Heart right ventricle (tissue), 16 donors: ENCODE measurements at regions not wholly inside any gene's neighbourhood (a gene's known extent, or its start where the extent isn't known, plus 50 kb on each side); places are given as distances from the start of the nearest gene placed in this dataset.

Experiments
- ATAC-seq, 8 donors: fragments of 200-7000 bp; cut with Tn5 transposase; one replicate each; pipeline ENCODE4 v1.9.1; 2020; ENCODE audit warnings: mild to moderate bottlenecking in 8 of 8, moderate library complexity in 8 of 8, moderate number of reproducible peaks in 1 of 8
- DNase-seq, 2 donors: peaks; one replicate each; pipeline ENCODE4 v3.0.0-alpha.2; 2020
- H3K27ac ChIP-seq, 10 donors: fragments of 200-600 bp; sonication (generic) in 2 of 10; one replicate each; pipeline versions ENCODE4 v1.5.0 to v1.8.0; 2020 to 2022; ENCODE audit warnings: mild to moderate bottlenecking in 3 of 10
- H3K27me3 ChIP-seq, 7 donors: fragments of 200-600 bp; one replicate each; pipeline ENCODE4 v1.8.0; 2021 to 2022; ENCODE audit warnings: mild to moderate bottlenecking in 2 of 7
- H3K36me3 ChIP-seq, 9 donors: fragments of 200-600 bp; sonication (generic) in 1 of 9; one replicate each; pipeline versions ENCODE4 v1.5.0 to v1.8.0; 2020 to 2022; ENCODE audit warnings: mild to moderate bottlenecking in 2 of 9
- H3K4me1 ChIP-seq, 9 donors: fragments of 200-600 bp; sonication (generic) in 1 of 9; one replicate each; pipeline versions ENCODE4 v1.5.0 to v1.8.0; 2020 to 2022; ENCODE audit warnings: mild to moderate bottlenecking in 4 of 9
- H3K4me3 ChIP-seq, 10 donors: fragments of 200-600 bp; sonication (generic) in 2 of 10; one replicate each; pipeline versions ENCODE4 v1.5.0 to v1.8.0; 2020 to 2022; ENCODE audit warnings: mild to moderate bottlenecking in 7 of 10, moderate library complexity in 2 of 10
- H3K9me3 ChIP-seq, 11 donors: fragments of 200-600 bp in 10 of 11; sonication (generic) in 2 of 11; one replicate each; pipeline versions ENCODE4 v1.5.0 to v1.8.0; 2013 to 2022; ENCODE audit warnings: mild to moderate bottlenecking in 2 of 11, control low read depth in 1 of 11, moderate library complexity in 1 of 11
- CTCF ChIP-seq, 9 donors: fragments of 200-600 bp; sonication (generic) in 2 of 9; IDR thresholded peaks; one replicate each; pipeline versions ENCODE4 v1.5.0 to v1.8.0; 2021 to 2022; ENCODE audit warnings: antibody characterized with exemption in 9 of 9, mild to moderate bottlenecking in 5 of 9, moderate library complexity in 1 of 9
- WGBS, 2 donors: extraction: QIAGEN DNeasy Blood & Tissue Kit; methylation state at CpG; one replicate each; pipeline ENCODE4 v1.1.7; 2013; ENCODE audit warnings: inconsistent platforms in 1 of 2; 5-methylcytosine and 5-hydroxymethylcytosine counted together
- intact Hi-C, 10 donors: fragments of 100-400 bp; cut with DNase I; formaldehyde crosslinking; loops; one replicate each; pipeline versions ENCODE4 v1.11.1 to v1.14.2; 2022
- donor health status: Arrhythmogenic right ventricular cardiomyopathy.
- donor health status: ischemic (EF 13 %, LVEDD 7.1; RV severe dilation, severe dysfunction).
- donor health status: healthy with polysubstance abuse.
- donor health status: DM: no; HTN: yes; CAD: no.
- donor health status: DM: no; HTN: no; CAD: no.
- donor health status: ischemic (EF 25% LVEDD 6.9; RV normal size, moderate dysfunction).
- donor health status: ischemic (EF 25% LVEDD 5.7; RV mildly dilated, moderate dysfunction).
- donor health status: healthy.
- donor health status: DM: yes; HTN: yes; CAD: no.
- donor health status: Ischemic cardiomyopathy.
- donor health status: ischemic (EF 35%, LVEDD 5.7; RV mildly dilated, moderate dysfunction).
- donor health status: nonischemic (EF 11% LVEDD 7.7; RV severe dilation, severe dysfunction).
- donor health status: DM: yes; HTN: yes; CAD: no.
- donor health status: PGD.
- donor health status: ischemic (EF 29% LVEDD 5.4; RV normal size, mild dysfunction).
- donor health status: nonischemic (EF 23%, LVEDD 6.1; RV moderate dilation, normal function).

DNA sequence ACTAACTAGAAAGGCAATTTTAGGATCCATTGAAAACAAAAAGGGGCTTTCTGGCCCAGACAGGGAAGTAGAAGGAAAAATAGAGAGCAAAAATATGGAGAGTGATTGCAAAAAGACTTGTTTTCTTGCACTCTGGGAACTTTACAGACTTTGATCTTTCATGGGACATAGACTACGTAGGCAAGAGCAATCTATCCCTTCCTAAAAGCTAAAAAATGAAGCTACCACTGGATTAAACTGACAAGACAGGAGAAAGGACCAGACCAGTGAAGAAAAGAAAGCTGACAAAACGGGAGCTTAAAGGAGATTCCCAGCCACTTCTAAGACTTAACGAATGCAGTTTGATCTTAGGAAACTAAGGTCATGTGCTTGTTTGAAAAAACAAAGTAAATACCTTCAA is 524.5 kb downstream of the KLF5 start:
- no peak overlapping the region for H3K27ac ChIP-seq
- H3K36me3 ChIP-seq: no peaks in the 10 kb centered on the region
- intact Hi-C loops: no loop called here
- 78 to 82% methylated on average over 3 of the region's 3 CpGs for WGBS, 2 donors
- no peak overlapping the region for H3K4me3 ChIP-seq
- H3K9me3 ChIP-seq: peaks cover 0 to 13% (median 0%) of the 10 kb centered on the region in 11 donors
- no peaks in the 10 kb centered on the region for H3K27me3 ChIP-seq
- ATAC-seq: no peak
- no peak for DNase-seq
- no peaks in the 10 kb centered on the region for H3K4me1 ChIP-seq
- TF ChIP-seq CTCF (IDR thresholded peaks at IDR 0.05): no peak

- intact Hi-C loops: no loop called here
- Histone ChIP-seq H3K27ac (no peak overlapping the region), H3K4me3 (no peak overlapping the region), H3K4me1 (no peaks in the 10 kb centered on the region), H3K36me3 (no peaks in the 10 kb centered on the region), H3K27me3 (no peaks in the 10 kb centered on the region), H3K9me3 (peaks cover 0 to 6% (median 0%) of the 10 kb centered on the region in 11 donors)
- 81 to 90% methylated on average over 3 of the region's 3 CpGs for WGBS, 2 donors
- ATAC-seq (no peak), DNase-seq (no peak)
- TF ChIP-seq CTCF (IDR thresholded peaks at IDR 0.05): no peak
Measured at GRCh38 chr13:73580513-73581267, 521.9 kb downstream of the KLF5 start.

- TF ChIP-seq CTCF (IDR thresholded peaks at IDR 0.05): no peak
- Histone ChIP-seq H3K4me1 (no peaks in the 10 kb centered on the region), H3K9me3 (no peaks in the 10 kb centered on the region), H3K27ac (no peak overlapping the region), H3K4me3 (no peak overlapping the region), H3K36me3 (no peaks in the 10 kb centered on the region), H3K27me3 (no peaks in the 10 kb centered on the region)
- WGBS, 2 donors: 80 to 89% methylated on average over 2 of the region's 2 CpGs
- intact Hi-C loops: no loop called here
- no peak for ATAC-seq
- DNase-seq: no peak
Measured at GRCh38 chr13:73579574-73580274, 520.9 kb downstream of the KLF5 start.

DNA sequence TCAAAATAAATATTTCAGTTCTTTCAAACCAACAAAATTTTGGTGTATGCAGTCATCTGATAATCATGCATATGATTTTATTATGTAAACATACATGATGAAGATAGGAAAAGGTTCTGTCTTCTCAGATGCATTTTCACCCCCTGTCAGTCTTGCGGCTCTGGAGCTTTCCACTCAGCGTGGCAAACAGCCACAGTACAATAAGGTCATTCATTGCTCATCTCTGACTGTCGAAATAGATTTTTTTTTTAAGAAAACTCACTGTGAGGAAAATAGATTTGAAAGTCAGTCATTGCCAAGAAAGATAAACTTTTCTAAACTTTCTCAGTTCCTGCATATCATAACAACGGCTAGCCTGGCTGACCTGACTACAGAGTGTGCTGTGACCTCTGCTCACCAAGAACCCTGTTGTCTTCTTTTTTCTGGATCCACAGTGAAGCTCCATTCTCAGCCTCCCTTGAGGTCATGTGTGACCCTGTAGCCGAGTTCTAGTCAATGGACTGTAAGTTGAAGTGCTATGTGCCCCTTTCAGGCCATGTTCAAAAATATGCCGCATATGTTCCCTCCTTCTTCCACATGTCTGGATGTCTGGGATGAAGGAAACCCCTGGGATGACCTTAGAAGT is 519.6 kb downstream of the KLF5 start:
- no peak for TF ChIP-seq CTCF (IDR thresholded peaks at IDR 0.05)

More for the DNA sequence above, 519.6 kb downstream of the KLF5 start:
- DNase-seq: no peak
- Histone ChIP-seq H3K9me3 (no peaks in the 10 kb centered on the region), H3K4me3 (no peak overlapping the region), H3K36me3 (no peaks in the 10 kb centered on the region), H3K4me1 (no peaks in the 10 kb centered on the region), H3K27me3 (no peaks in the 10 kb centered on the region), H3K27ac (no peak overlapping the region)
- 60 to 62% methylated on average over 6 of the region's 6 CpGs for WGBS, 2 donors
- intact Hi-C loops: no loop called here
- ATAC-seq: no peak
